ENCODE measurements at regions not wholly inside any gene's neighbourhood (a gene's known extent, or its start where the extent isn't known, plus 50 kb on each side); places are given as distances from the start of the nearest gene placed in this dataset.

- Histone ChIP-seq H3K9me3 (replicated peaks) (no peaks in the 10 kb centered on the region), H3K27me3 (ENCODE audit: low read depth) (no peaks in the 10 kb centered on the region), H3K4me1 (peaks cover 19% of the 10 kb centered on the region), H3K36me3 (no peaks in the 10 kb centered on the region), H3K4me3 (no peak overlapping the region), H3K27ac (replicated peaks) (no peak overlapping the region)
- intact Hi-C loops (cut with micrococcal nuclease), result no loop called here
- no peak for TF ChIP-seq CTCF (IDR thresholded peaks at IDR 0.05; ENCODE audit: borderline replicate concordance)
- no peak for DNase-seq
Measured at GRCh38 chr6:166687070-166687878, 60.2 kb upstream of the RPS6KA2 start.

DNA sequence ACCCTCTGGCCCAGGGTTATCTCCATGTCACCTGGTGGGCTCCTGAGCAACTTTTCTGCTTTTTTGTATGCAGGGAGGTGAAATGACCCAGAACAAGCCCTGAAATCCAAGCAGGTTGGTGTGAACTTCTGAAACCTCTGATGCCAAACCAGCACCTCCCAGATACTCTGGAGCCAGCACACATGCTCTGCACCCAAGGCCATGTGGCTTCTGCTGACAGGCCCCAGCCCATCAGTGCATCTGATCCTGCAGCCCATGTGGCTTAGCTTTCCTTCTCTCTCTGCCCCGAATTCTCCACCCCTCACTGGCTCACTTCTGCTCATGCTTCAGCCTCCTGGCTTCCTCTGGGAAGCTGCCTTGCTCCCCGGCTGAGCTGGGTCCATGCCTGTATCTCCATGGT, 59.3 kb upstream of the RPS6KA2 start:
- no peak for DNase-seq
- Histone ChIP-seq H3K9me3 (replicated peaks) (no peaks in the 10 kb centered on the region), H3K27ac (replicated peaks) (no peak overlapping the region), H3K36me3 (no peaks in the 10 kb centered on the region), H3K4me3 (no peak overlapping the region), H3K27me3 (ENCODE audit: low read depth) (no peaks in the 10 kb centered on the region), H3K4me1 (peaks cover 9% of the 10 kb centered on the region)
- intact Hi-C loops (cut with micrococcal nuclease), result no loop called here
- TF ChIP-seq CTCF (IDR thresholded peaks at IDR 0.05; ENCODE audit: borderline replicate concordance), result no peak

- Histone ChIP-seq H3K27ac (replicated peaks) (no peak overlapping the region), H3K9me3 (replicated peaks) (no peaks in the 10 kb centered on the region), H3K4me1 (no peaks in the 10 kb centered on the region), H3K36me3 (no peaks in the 10 kb centered on the region), H3K4me3 (no peak overlapping the region), H3K27me3 (ENCODE audit: low read depth) (no peaks in the 10 kb centered on the region)
- TF ChIP-seq CTCF (IDR thresholded peaks at IDR 0.05; ENCODE audit: borderline replicate concordance), result no peak
- DNase-seq, result no peak
- intact Hi-C loops (cut with micrococcal nuclease), result no loop called here
Measured at GRCh38 chr6:166684866-166685265, 57.8 kb upstream of the RPS6KA2 start.

DNA sequence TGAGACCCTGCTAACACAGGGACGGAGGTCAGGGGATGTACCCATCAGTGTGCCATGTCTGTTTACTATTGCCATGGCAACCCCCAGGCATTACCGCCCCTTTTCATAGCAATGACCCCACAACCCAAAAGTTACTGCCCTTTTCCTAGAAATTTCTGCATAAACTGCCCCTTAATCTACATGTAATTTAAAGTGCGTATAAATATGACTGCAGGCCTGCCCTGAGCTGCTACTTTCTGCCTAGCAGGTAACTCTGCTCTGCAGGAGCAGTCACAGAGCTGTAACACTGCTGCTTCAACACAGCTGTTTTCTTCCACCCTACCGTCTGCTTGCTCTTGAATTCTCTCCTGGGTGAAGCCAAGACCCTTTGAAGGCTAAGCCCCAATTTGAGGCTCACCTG, 57.1 kb upstream of the RPS6KA2 start:
- no peak overlapping the region for H3K27ac ChIP-seq (replicated peaks)
- no peak for DNase-seq
- no peak overlapping the region for H3K4me3 ChIP-seq
- intact Hi-C loops (cut with micrococcal nuclease), result no loop called here
- H3K9me3 ChIP-seq (replicated peaks), result no peaks in the 10 kb centered on the region
- no peak for TF ChIP-seq CTCF (IDR thresholded peaks at IDR 0.05; ENCODE audit: borderline replicate concordance)
- no peaks in the 10 kb centered on the region for H3K4me1 ChIP-seq
- H3K27me3 ChIP-seq (ENCODE audit: low read depth), result no peaks in the 10 kb centered on the region
- H3K36me3 ChIP-seq, result no peaks in the 10 kb centered on the region

- TF ChIP-seq CTCF (IDR thresholded peaks at IDR 0.05; ENCODE audit: borderline replicate concordance), result no peak
- Histone ChIP-seq H3K4me1 (no peaks in the 10 kb centered on the region), H3K27me3 (ENCODE audit: low read depth) (no peaks in the 10 kb centered on the region), H3K4me3 (no peak overlapping the region), H3K9me3 (replicated peaks) (no peaks in the 10 kb centered on the region), H3K36me3 (no peaks in the 10 kb centered on the region), H3K27ac (replicated peaks) (no peak overlapping the region)
- DNase-seq, result no peak
- intact Hi-C loops (cut with micrococcal nuclease), result no loop called here
Measured at GRCh38 chr6:166683477-166683876, 56.4 kb upstream of the RPS6KA2 start.

Measured in left ventricle myocardium inferior (tissue), 1 donor.